HUES64 (cell line): ENCODE measurements at regions not wholly inside any gene's neighbourhood (a gene's known extent, or its start where the extent isn't known, plus 50 kb on each side); places are given as distances from the start of the nearest gene placed in this dataset.
A peak's percentile ranks its signal among the peaks of the same experiment; 100 is the strongest.
"Not testable (repeated sequence)": the region's sequence is repeated elsewhere in the genome, so short reads cannot be mapped to it uniquely, and the experiment has no call there.

Experiments used
- H3K27ac ChIP-seq: 2 replicates; pipeline ENCODE4 v1.7.0; 2013; ENCODE audit warnings: low read depth, low read length, inconsistent platforms
- H3K27me3 ChIP-seq: 2 replicates; pipeline ENCODE4 v1.6.1; 2013; ENCODE audit warnings: mild to moderate bottlenecking, low read length; ENCODE audit not compliant: insufficient read depth
- H3K36me3 ChIP-seq: 2 replicates; pipeline ENCODE4 v1.6.1; 2013; ENCODE audit warnings: mild to moderate bottlenecking, low read length; ENCODE audit not compliant: insufficient read depth
- H3K4me1 ChIP-seq: 2 replicates; pipeline ENCODE4 v1.6.1; 2013; ENCODE audit warnings: mild to moderate bottlenecking, low read length, moderate library complexity; ENCODE audit not compliant: insufficient read depth
- H3K4me3 ChIP-seq: 2 replicates; pipeline ENCODE4 v1.5.1; 2013; ENCODE audit warnings: mild to moderate bottlenecking, low read length, moderate library complexity
- H3K9ac ChIP-seq: 2 replicates; pipeline ENCODE4 v1.6.1; 2013; ENCODE audit warnings: mild to moderate bottlenecking, low read depth, low read length
- H3K9me3 ChIP-seq: 2 replicates; pipeline ENCODE4 v1.6.1; 2013; ENCODE audit warnings: low read depth, low read length; ENCODE audit not compliant: insufficient read depth
- WGBS: fragments of 150-250, 120-280 bp; methylation state at CpG from one replicate; pipeline ENCODE4 v1.1.7; 2013; ENCODE audit warnings: missing lambda C conversion rate; 5-methylcytosine and 5-hydroxymethylcytosine counted together

DNA sequence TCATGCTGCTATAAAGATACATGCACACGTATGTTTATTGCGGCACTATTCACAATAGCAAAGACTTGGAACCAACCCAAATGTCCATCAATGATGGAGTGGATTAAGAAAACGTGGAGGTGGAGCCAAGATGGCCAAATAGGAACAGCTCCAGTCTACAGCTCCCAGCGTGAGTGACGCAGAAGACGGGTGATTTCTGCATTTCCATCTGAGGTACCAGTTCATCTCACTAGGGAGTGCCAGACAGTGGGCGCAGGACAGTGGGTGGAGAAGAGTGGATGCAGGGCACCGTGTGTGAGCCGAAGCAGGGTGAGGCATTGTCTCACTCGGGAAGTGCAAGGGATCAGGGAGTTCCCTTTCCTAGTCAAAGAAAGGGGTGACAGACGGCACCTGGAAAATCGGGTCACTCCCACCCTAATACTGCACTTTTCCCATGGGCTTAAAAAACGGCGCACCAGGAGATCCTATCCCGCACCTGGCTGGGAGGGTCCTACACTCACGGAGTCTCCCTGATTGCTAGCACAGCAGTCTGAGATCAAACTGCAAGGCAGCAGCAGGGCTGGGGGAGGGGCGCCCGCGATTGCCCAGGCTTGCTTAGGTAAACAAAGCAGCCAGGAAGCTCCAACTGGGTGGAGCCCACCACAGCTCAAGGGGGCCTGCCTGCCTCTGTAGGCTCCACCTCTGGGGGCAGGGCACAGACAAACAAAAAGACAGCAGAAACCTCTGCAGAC lies 435.5 kb upstream of the PIK3R1 start:
- Histone ChIP-seq H3K9ac (peak overlapping the region; percentile 31; the same call in 1 of the 2 replicates), H3K4me3 (peak overlapping the region; percentile 39; the same call in 1 of the 2 replicates)
- not testable (repeated sequence) for H3K4me1 ChIP-seq, H3K27me3 ChIP-seq, H3K36me3 ChIP-seq, H3K27ac ChIP-seq, H3K9me3 ChIP-seq
- 68% methylated on average over 19 of the region's 19 CpGs for WGBS

DNA sequence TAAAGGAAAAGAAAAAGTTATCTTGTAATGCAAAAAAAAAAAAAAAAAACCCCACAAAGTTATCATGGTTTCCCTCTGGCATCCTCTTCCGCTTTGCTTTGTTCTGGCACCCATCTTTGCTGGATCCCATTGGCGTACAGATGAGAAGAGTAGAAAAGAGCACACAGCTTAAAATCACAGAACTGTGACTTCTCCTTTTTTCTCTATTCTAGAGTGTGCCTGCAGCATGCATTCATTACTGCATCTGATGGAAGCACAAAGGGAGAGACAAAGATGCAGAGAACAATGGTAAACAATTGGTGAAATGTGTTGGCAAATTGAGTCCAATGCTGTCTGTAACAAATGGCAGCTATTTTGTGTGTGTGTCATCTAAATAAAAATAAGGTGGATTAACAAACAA lies 440.8 kb upstream of the PIK3R1 start:
- Histone ChIP-seq H3K4me1 (peaks cover 33% of the 10 kb centered on the region), H3K9me3 (no peaks in the 10 kb centered on the region), H3K27me3 (no peaks in the 10 kb centered on the region), H3K9ac (no peak overlapping the region), H3K4me3 (no peak overlapping the region), H3K27ac (no peak overlapping the region), H3K36me3 (no peaks in the 10 kb centered on the region; the same call in 1 of the 2 replicates)
- WGBS: 100% methylated on average over 2 of the region's 2 CpGs

DNA sequence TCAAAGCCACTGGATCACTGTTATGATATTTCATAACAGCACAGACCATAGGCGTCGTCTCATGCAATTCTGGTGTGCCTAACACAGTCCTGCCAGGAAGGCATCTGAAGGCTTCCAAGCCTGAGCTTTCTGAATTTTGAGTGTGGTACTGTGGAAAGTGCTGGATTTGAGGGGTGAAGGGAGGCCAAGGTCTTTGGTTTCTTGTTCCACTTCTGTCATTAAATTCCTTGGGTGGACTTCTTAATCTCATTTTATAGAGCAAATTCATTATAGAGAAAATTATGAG lies 441.3 kb upstream of the PIK3R1 start:
- 97% methylated on average over 2 of the region's 2 CpGs for WGBS
- H3K9ac ChIP-seq: no peak overlapping the region
- H3K9me3 ChIP-seq: no peaks in the 10 kb centered on the region
- no peak overlapping the region for H3K4me3 ChIP-seq
- no peaks in the 10 kb centered on the region for H3K27me3 ChIP-seq
- no peak overlapping the region for H3K27ac ChIP-seq
- peaks cover 33% of the 10 kb centered on the region for H3K4me1 ChIP-seq
- no peaks in the 10 kb centered on the region; the same call in 1 of the 2 replicates for H3K36me3 ChIP-seq

DNA sequence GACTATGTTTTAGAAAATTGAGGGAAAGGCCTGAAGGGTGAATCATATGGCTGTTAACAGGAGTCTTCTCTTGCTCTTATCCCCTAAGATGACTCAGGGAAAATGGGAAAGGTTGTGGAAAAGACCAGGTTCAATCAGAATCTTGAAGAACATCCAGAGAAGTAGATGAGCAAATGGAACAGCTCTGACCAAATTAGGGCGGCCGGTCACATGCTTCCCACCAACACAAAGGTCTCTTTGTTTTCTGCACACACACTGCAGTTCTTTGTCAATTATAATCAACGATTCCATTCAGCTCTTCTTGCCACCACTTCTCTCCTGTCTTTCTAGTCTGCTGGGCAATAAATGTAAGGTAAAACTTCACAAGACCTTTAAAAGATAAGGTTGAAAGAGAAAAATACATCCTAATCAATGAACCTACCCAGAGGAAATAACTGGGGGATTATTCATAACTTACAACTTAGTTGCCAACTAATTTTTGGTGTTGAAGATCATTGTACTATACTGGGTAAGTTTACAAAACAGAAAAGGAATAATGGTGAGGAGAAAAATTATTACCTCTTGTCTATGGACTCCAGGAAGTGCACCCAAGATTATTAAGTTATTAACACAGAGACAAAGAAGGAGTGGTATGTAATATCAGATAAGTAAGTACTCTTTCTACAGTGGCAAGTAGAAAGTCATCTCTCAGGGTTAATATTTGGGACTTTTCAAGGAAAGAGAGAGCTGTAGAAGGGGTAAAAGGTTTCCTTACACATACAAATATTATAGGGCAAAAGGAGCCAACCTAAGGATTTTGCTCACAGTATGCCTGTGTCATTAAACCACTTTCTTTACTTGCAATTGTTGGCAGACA lies 441.9 kb upstream of the PIK3R1 start:
- H3K36me3 ChIP-seq: no peaks in the 10 kb centered on the region; the same call in 1 of the 2 replicates
- H3K27me3 ChIP-seq: no peaks in the 10 kb centered on the region
- no peaks in the 10 kb centered on the region for H3K9me3 ChIP-seq
- peaks cover 33% of the 10 kb centered on the region for H3K4me1 ChIP-seq
- no peak overlapping the region for H3K4me3 ChIP-seq
- 86% methylated on average over 3 of the region's 3 CpGs for WGBS
- no peak overlapping the region for H3K9ac ChIP-seq
- H3K27ac ChIP-seq: no peak overlapping the region

DNA sequence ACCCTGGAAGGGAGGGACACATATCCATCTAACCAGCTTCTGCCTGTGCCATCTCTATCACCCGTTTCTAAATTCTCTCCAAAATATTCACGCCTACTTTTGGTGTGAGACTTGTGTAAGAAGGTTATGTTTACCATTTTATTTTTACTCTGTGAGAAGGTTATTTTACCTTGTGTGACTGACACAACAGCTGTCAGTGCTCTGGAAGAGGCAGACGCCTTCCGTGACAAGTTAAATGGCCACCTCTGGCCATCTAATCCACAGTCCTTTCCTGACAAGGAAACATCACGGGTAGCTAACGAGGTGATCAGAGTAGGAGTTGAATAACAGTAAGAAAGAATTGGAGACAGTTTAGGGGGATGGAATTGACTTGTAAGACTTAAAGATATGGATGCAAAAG lies 443.8 kb upstream of the PIK3R1 start:
- Histone ChIP-seq H3K27me3 (no peaks in the 10 kb centered on the region), H3K36me3 (no peaks in the 10 kb centered on the region), H3K9me3 (no peaks in the 10 kb centered on the region), H3K27ac (no peak overlapping the region), H3K4me1 (peaks cover 33% of the 10 kb centered on the region), H3K9ac (no peak overlapping the region), H3K4me3 (no peak overlapping the region)
- 57% methylated on average over 4 of the region's 6 CpGs for WGBS

DNA sequence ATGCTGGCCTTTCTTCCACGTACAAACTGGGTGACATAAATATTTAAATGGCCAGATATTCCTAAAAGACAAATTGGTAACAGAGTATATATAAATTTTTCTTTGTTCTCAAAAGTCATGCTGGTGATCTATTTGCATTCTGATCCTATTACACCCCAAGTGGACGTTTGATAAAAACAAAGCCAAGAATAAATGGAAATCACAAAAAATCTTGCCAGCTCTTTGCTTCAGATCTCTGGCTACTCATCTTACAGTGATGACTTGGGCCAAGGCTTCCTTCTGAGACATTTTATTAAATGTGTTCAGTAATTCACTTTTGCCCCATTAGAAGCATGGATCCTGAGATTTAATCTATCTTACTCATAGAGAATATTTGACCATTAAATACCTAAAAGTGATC lies 444.3 kb upstream of the PIK3R1 start:
- Histone ChIP-seq H3K4me3 (no peak overlapping the region), H3K27ac (no peak overlapping the region), H3K9ac (no peak overlapping the region), H3K27me3 (no peaks in the 10 kb centered on the region), H3K4me1 (peaks cover 33% of the 10 kb centered on the region), H3K9me3 (no peaks in the 10 kb centered on the region), H3K36me3 (no peaks in the 10 kb centered on the region)
- WGBS: 77% methylated on average over 2 of the region's 2 CpGs

DNA sequence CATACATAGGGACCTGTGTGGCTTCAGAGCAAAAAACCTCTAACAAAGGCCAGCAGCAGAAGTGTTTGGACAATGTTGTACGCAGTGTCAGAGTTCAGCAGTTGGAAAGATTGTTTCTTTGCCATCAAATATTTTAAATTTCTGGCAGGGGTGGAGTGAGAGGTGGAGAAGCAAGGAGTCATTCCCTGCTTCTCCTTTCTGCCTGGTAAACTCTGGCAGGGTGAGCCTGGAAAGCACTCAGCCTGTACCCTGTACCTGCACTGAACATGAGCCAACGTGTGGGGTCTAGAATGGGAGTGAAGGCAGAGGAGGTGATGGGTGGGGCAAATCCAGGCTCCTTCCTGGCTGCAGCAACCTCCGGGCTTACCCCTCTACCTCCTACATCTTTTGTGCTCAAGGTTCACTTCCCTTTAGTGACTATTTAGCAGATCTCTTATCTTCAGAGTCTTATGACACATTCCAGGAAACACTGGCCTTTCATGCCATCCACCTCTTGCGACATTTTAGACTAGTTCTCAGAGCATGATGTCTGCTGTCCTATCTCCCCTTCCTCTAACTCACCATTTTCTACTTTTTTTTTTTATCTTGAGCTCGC lies 445.0 kb upstream of the PIK3R1 start:
- peaks cover 33% of the 10 kb centered on the region for H3K4me1 ChIP-seq
- no peak overlapping the region for H3K9ac ChIP-seq
- H3K9me3 ChIP-seq: no peaks in the 10 kb centered on the region
- 84% methylated on average over 5 of the region's 5 CpGs for WGBS
- no peak overlapping the region for H3K4me3 ChIP-seq
- no peak overlapping the region for H3K27ac ChIP-seq
- H3K36me3 ChIP-seq: no peaks in the 10 kb centered on the region
- H3K27me3 ChIP-seq: no peaks in the 10 kb centered on the region

DNA sequence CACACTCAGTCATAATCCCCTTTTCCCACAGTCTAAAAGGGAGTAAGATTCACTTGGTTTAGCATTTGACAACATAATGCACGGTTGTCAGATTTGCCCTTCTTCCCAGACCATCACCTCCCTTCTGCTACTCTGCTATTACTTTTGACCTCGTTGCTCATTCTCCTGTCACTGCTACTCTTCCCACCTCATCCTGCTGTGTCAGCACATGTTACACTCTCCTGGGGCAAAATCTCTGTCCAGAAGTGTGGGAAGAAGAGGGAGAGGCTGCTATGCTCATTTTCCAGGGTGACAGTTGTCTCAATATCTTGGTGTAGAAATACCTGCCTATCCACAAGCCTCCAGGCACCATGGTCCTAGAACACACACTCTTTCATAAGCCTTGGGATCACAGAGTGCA lies 449.9 kb upstream of the PIK3R1 start:
- no peaks in the 10 kb centered on the region for H3K27me3 ChIP-seq
- 93% methylated on average over 2 of the region's 2 CpGs for WGBS
- no peak overlapping the region for H3K9ac ChIP-seq
- no peaks in the 10 kb centered on the region for H3K36me3 ChIP-seq
- H3K9me3 ChIP-seq: no peaks in the 10 kb centered on the region
- H3K4me3 ChIP-seq: no peak overlapping the region
- no peak overlapping the region for H3K27ac ChIP-seq
- peaks cover 5% of the 10 kb centered on the region for H3K4me1 ChIP-seq

DNA sequence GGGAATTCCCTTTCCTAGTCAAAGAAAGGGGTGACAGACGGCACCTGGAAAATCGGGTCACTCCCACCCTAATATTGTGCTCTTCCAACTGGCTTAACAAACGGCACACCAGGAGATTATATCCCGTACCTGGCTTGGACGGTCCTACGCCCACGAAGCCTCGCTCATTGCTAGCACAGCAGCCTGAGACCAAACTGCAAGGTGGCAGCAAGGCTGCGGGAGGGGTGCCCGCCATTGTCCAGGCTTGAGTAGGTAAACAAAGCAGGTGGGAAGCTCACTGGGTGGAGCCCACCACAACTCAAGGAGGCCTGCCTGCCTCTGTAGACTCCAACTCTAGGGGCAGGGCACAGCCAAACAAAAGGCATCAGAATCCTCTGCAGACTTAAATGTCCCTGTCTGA lies 457.8 kb upstream of the PIK3R1 start:
- H3K9me3 ChIP-seq: peaks cover 26% of the 10 kb centered on the region
- H3K9ac ChIP-seq, H3K27me3 ChIP-seq, H3K4me1 ChIP-seq, H3K27ac ChIP-seq, H3K36me3 ChIP-seq, H3K4me3 ChIP-seq: not testable (repeated sequence)
- WGBS: 96% methylated on average over 10 of the region's 10 CpGs

DNA sequence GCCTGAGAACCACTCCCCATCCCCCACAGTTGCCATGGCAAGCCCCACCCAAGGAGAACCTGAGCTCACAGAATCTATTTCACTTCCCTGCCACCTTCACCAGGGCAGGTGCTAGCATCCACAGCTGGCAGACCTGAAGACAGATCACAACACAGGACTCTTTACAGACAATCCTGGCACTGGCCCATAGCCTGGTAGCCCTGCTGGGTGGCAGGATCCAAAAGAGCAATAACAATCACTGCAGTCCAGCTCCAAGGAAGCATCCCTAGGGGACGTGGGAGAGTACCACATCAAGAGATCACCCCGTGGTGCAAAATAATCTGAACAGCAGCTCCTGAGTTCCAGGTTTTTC lies 463.2 kb upstream of the PIK3R1 start:
- Histone ChIP-seq H3K27me3 (no peaks in the 10 kb centered on the region), H3K27ac (no peak overlapping the region), H3K36me3 (no peaks in the 10 kb centered on the region), H3K9ac (no peak overlapping the region), H3K9me3 (peaks cover 20% of the 10 kb centered on the region), H3K4me1 (0 out of 2 replicates have a peak, but pooled peaks cover 2% of the 10 kb centered on the region), H3K4me3 (no peak overlapping the region)
- 95% methylated on average over 2 of the region's 2 CpGs for WGBS

DNA sequence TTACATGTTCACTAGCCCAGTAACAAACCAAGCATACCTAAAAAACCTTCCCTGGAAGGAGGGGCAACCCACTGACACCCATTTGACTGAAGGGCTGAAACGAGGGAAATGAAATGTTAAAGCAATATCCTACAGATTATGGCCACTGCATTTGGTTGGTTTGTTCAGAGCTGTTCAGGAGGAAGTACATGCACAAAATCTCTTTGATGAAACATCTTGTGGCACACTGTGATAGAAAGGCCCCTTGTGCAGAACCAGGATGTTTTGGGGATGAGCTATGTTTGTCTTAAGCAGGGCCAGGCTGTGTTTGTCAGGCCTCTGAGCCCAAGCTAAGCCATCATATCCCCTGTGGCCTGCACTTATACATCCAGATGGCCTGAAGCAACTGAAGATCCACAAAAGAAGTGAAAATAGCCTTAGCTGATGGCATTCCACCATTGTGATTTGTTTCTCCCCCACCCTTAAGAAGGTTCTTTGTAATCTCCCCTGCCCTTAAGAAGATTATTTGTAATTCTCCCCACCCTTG lies 467.3 kb upstream of the PIK3R1 start:
- 0 out of 2 replicates have a peak, but pooled peaks cover 2% of the 10 kb centered on the region for H3K4me1 ChIP-seq
- no peak overlapping the region for H3K4me3 ChIP-seq
- no peak overlapping the region for H3K27ac ChIP-seq
- no peaks in the 10 kb centered on the region for H3K36me3 ChIP-seq
- H3K9ac ChIP-seq: no peak overlapping the region
- H3K27me3 ChIP-seq: no peaks in the 10 kb centered on the region
- 0 out of 2 replicates have a peak, but pooled peaks cover 13% of the 10 kb centered on the region for H3K9me3 ChIP-seq
- WGBS: 89% methylated on average over 1 of the region's 1 CpG
